22Rv1 (cell line): ENCODE measurements at regions not wholly inside any gene's neighbourhood (a gene's known extent, or its start where the extent isn't known, plus 50 kb on each side); places are given as distances from the start of the nearest gene placed in this dataset.

Experiments used
- CTCF ChIP-seq: fragments of 450-650 bp; IDR thresholded peaks from 2 replicates; pipeline ENCODE4 v1.5.1; 2017; ENCODE audit warnings: mild to moderate bottlenecking
- ZFX ChIP-seq: fragments of 450-650 bp; IDR thresholded peaks from 2 replicates; pipeline ENCODE4 v1.6.1; 2017; ENCODE audit warnings: antibody characterized with exemption, borderline replicate concordance

GRCh38 chr14:51516706-51517395 lies 134.9 kb upstream of the FRMD6 start:
- TF ChIP-seq CTCF (no peak), ZFX (no peak)
